NCI-H748 (cell line): ENCODE measurements at regions not wholly inside any gene's neighbourhood (a gene's known extent, or its start where the extent isn't known, plus 50 kb on each side); places are given as distances from the start of the nearest gene placed in this dataset.

Experiments used
- DNase-seq: peaks from one replicate; lab custom pipeline; 2025; ENCODE audit not compliant: unreplicated experiment; lab: John Stamatoyannopoulos, UW

GRCh38 chr2:129721846-129722245, 257.6 kb upstream of the RAB6C start:
- DNase-seq = no peak

GRCh38 chr2:129722306-129723019, 257.0 kb upstream of the RAB6C start:
- no peak for DNase-seq

GRCh38 chr2:129723277-129724020, 256.0 kb upstream of the RAB6C start:
- no peak for DNase-seq

- DNase-seq = no peak
Observed at GRCh38 chr2:129724021-129724757, 255.3 kb upstream of the RAB6C start.

- DNase-seq = no peak
Observed at GRCh38 chr2:129726216-129726615, 253.2 kb upstream of the RAB6C start.

- no peak for DNase-seq
Observed at GRCh38 chr2:129727286-129727685, 252.2 kb upstream of the RAB6C start.

GRCh38 chr2:129728035-129728972, 251.2 kb upstream of the RAB6C start:
- DNase-seq = no peak

GRCh38 chr2:129729011-129729410, 250.5 kb upstream of the RAB6C start:
- DNase-seq = no peak

GRCh38 chr2:129729646-129730045, 249.8 kb upstream of the RAB6C start:
- DNase-seq = no peak

- DNase-seq = no peak
Observed at GRCh38 chr2:129730979-129731378, 248.5 kb upstream of the RAB6C start.

- DNase-seq = no peak
Observed at GRCh38 chr2:129731907-129732629, 247.4 kb upstream of the RAB6C start.

- no peak for DNase-seq
Observed at GRCh38 chr2:129732630-129733026, 246.8 kb upstream of the RAB6C start.

- DNase-seq = no peak
Observed at GRCh38 chr2:129733041-129733440, 246.4 kb upstream of the RAB6C start.

- no peak for DNase-seq
Observed at GRCh38 chr2:129733579-129733978, 245.9 kb upstream of the RAB6C start.

GRCh38 chr2:129734343-129735034, 245.0 kb upstream of the RAB6C start:
- DNase-seq = no peak

- DNase-seq = no peak
Observed at GRCh38 chr2:129735576-129735975, 243.9 kb upstream of the RAB6C start.

GRCh38 chr2:129737660-129738527, 241.6 kb upstream of the RAB6C start:
- DNase-seq = no peak

- no peak for DNase-seq
Observed at GRCh38 chr2:129738799-129739198, 240.7 kb upstream of the RAB6C start.

- no peak for DNase-seq
Observed at GRCh38 chr2:129740504-129740903, 239.0 kb upstream of the RAB6C start.
